SW 1271 (cell line): ENCODE measurements at regions not wholly inside any gene's neighbourhood (a gene's known extent, or its start where the extent isn't known, plus 50 kb on each side); places are given as distances from the start of the nearest gene placed in this dataset.

Source experiments
- DNase-seq, 2 experiments: peaks; one replicate each; lab custom pipeline; 2025; lab: John Stamatoyannopoulos, UW

DNA sequence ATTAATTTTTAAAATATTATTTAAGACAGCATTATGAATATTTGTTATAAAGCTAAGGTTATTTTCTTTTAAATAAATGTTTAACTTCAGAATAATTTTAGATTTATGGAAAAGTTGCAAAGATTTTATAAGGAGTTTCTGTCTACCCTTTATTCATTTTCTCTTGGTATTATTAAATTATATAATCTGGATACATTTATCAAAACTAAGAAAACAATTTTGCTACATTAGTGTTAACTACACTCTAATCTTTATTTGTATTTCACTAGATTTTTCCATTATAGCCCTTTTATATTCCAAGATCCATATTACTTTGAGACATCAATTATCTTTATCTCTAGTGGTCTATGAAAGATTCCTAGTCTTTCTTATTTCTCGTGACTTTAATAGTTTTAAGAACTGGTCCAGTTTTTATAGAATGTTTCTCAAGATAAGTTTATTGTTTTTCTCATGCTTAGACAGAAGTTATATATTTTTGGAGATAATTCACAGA, 1243.7 kb upstream of the PCDH9 start:
- DNase-seq: no peak

DNA sequence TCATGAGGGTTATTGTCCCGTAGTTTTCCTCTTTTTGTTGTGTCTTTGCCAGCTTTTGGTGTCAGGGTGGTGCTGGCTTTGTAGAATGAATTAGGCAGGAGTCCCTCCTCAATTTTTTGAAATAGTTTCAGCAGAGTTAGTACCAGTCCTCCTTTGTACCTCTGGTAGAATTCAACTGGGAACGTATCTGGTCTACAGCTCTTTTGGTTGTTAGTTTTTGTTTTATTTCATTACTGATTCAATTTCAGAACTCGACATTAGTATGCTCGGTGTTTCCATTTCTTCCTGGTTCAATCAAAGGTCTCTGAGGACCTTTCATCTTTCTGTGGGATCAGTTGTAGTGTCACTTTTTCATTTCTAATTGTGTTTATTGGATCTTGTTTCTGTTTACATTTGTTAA, 1237.0 kb upstream of the PCDH9 start:
- no peak for DNase-seq

DNA sequence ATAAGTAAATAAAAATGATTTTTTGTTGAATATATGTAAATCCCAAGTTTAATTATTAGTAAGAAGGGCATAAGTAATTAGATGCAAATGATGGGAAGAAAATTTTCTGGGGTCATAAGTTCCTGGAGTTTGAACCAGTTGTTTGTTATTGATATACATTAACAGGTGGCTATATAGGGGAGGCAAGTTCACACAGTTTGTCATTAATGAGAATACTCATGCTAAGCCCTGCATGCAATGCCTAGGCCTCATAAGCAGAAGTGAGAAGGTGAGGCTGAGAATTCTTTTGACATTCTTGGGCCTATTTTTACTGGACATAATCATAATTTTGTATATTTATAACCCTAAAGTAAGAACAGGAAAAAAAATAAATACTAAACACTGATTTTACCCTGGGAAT, 1210.7 kb upstream of the PCDH9 start:
- no peak for DNase-seq

DNA sequence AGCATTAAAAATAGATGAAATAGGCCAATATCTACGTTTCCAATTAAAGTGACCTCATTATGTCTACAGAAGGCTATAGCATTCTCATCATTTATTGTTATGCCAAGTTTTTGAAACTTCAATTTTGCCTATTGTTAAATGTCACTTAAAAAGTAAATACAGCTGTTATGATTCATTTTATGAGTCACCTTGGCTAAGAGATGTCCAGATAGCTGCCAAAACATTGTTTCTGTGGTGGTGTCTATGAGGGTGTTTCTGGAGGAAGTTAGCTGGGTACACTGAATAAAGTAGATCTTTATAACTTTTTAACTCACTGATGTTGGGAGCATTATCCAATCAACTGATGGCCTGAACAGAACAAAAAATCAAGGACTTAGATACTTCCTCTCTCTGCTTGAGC, 1209.7 kb upstream of the PCDH9 start:
- DNase-seq: peak in 1 of 2 experiments; percentile 50

DNA sequence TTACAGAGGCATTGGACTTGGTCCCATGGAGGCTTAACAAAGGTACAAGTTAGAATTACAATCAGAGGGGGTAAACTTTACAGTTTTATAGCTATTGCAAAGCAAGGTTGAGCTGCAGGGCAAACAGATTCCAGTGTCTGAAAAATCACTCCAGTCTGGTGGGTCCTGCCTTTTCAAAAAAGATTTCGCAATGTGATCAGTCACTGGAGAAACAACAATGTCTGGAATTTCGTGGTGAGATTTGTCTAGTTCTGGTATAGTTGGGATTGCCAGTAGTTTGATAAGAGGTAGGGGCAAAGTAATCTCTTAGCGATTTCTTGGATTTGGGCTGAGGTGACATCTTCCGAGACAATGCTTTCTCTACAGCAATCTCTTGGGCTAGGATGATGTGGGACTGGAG, 1198.2 kb upstream of the PCDH9 start:
- no peak for DNase-seq

DNA sequence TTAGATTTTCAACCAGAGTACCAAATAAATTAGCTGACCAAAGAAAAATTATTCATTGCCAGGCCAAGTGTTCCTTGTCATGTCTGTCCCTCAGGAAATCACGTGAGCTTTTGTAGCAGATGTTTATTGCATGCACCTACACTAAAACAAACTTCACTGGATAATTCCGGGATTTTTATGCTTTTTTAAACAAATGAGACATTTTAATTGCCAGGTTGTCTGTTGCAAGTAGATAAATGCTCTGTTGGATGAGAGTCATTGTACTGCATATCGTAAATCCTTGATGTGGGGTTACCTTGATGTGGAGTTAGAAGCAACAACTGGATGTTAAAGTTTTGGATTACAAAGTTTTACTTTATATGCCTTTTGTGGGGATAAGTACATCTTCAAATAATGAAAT, 1187.7 kb upstream of the PCDH9 start:
- no peak for DNase-seq

DNA sequence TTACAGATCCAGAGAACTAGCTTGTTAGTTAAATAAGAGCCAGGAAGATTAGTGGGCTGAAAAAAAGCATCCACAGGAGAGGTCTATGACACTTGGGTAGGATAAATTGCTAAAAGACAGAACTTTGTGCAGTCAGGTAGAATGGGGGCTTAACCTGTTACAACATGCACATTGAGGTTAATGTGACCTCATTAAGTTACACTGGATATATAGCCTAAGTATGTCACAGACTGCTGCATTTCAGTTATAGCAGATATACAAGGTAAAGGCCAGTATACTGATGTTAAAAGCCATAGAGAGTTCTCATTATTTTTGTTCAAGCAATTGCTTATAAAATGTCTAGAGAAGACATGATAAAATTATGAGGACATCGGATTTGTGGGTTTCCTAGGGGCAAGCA, 1179.9 kb upstream of the PCDH9 start:
- DNase-seq: no peak

DNA sequence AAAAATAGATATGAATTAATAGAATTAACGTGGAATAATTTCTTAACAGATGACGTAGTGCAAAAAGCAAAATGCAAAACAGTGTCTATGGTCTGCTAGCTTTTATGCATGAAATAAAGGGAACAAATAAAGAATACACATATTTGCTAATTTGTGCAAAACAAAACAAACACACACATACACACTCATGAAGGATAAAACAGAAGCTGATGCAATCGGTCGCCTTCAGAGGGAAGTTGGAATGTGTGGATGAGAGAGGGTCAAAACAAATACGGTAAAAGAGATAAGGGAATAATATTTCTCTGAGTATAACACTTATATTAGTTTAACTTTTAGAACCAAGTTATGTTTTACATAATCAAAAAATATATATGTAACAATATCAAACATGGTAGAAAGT, 1160.9 kb upstream of the PCDH9 start:
- no peak for DNase-seq

DNA sequence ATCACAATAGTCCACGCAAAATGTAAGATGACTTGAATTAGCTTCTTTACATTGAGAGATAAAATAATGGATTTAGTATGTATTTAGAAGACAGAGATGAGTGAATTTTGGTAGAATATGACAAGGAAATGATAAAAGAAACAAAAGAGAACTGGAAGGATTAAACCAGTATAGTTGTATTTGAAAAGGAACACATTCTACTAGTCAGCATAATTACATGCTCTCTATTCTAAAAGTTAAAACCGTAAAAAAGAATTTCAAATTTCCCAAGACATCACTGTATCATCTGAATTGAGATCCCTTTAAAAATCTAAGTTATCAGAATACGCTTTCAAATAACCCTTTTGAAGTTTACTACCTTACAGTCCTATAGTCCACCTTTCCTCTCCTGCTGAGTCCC, 1156.7 kb upstream of the PCDH9 start:
- DNase-seq: no peak

DNA sequence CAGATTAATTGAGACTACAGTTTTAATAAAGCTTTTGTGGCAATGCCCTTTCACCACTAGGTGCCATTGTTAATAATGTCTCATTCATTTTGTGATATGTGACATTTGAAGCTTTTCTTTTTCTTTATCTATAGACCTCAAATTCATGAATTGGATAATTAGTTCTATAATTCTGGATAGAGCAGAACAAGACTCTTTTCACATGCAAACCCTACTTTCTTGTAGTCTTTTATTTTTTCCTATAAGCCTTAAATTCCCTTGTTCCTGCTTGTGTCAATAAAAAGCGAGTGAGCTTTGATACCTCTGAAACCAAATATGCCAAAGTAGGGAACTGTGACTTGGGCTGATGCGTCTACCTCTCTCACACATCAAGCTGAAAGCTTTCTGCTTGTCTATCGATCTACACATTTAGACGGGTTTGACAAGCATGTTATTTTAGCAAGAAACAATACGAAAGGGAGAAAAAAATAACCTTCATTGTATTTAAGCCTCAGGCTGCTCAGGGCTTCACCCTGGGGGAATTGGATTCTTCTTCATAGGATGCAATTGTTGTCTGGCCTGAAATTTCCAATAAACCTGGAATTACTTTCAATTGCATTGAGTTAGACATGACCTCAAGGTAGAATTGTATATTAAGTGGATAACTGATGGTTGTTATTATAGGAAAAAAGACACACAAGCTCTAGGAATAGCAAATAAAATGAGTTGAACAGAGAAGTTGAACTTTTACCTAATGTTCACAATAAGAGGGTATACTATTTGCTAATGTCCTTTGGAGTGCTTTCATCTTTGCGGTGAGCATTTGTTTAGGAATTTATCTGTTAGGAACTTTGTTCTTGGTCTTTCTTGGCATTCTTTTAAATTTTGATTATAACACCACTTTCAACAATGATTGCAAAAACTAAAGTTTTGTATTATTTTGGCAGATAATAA, 1150.2 kb upstream of the PCDH9 start:
- no peak for DNase-seq

DNA sequence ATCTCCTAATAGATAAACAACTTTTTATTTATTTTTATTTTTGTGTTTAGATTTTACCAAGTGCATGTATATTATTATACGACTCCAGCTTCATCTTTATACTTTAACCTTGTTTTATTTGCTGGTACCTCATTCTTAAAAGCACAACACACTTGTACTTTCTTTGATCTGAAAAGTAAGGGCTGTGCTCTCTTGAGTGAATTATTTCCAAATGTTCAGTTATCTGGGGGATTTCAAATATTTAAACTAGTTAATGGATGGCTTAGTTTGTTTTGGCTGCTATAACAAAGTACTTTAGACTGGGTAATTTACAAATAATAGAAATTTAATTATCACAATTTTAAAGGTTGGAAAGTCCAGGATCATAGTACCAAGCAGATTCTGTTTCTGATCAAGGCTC, 1148.2 kb upstream of the PCDH9 start:
- no peak for DNase-seq

DNA sequence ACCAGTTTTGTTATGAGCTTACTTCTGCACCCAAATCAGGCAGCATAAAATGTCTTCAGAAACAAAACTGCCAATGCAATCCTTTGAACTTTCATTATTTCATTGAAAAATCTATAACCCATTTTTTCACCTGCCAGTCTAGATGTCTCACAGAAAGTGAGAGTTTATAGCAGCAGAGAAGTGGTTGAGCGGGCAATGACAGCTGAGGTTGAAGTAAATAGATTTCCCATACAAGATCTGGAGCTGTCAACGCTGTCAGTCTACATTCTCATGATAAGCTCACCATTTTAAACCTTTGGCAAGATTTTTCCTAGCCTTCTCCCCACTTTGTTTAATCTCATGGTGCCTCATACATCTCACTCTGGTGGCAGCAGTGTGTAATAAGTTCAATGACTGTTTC, 1144.9 kb upstream of the PCDH9 start:
- no peak for DNase-seq

DNA sequence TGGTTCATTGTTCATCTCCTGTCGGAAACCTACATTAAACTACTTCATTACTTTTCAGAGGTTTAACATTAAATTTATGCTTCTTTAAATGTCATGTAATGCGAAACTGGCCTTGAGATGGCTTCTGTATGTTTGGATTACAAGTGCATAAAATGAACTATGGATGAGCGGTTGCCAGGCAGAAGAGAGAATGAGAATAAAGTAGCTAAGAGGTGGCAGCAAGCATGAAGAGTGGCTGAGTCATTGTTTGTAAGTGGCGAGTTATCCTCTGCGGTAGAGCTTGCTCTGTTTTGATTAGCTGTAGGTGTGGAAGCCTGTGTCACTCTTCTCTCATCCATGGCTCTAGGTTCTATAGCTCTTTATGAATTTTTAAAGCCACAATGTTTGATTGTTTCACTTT, 1139.6 kb upstream of the PCDH9 start:
- DNase-seq: no peak

DNA sequence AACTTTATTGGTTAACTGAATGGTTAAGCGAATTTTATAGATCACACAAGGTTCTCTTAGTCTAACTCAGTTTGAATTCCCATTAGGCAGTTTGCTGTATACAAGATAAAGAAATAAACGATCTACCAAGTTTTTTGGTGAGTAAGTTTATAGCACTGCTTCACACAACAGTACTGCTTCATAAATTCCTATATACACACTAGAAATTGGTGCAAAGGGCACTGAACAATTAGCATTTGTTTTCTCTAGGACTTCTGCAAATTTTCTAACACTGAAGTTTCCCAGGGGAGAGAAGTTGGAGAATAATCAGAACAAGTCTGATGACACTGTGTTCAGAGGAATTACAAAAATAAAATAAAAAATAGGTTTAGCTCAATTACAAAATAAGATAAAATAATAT, 1138.8 kb upstream of the PCDH9 start:
- DNase-seq: no peak

DNA sequence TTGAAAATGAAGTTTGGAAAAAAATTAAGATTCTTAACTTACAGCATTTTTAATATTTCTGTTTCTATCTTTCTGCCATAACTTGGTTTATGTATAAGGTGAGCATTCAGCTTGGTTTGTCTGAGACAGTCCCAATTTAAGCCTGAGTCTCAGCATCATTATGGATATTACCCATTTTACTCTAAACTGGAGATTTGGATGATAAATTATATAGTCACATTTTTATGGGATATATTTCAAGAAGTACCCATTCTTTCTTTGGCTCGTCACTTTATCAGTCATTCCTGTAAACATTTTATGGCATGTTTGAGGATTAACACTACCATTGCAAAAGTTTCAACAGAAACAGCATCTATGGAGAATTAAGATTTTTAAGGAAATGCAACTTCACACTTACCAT, 1129.0 kb upstream of the PCDH9 start:
- no peak for DNase-seq

DNA sequence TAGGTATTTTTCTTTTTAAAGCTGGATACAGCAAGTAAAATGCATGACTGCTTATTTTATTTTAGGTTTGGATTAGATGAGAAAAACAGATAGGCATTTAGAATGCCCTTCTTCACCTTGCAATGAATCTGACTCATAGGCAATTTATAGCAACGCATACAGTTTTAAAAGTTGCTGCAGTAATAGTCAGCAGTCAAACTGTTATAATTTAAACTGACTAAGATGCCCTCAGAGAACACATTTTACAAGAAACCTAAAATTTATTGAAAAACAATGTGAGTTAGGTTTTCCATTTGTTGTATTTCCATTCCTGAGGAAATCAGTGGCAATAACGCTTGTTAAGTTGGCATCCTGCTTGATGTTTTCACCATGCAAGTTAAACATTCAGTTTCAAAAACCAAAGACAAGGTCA, 1128.2 kb upstream of the PCDH9 start:
- no peak for DNase-seq

DNA sequence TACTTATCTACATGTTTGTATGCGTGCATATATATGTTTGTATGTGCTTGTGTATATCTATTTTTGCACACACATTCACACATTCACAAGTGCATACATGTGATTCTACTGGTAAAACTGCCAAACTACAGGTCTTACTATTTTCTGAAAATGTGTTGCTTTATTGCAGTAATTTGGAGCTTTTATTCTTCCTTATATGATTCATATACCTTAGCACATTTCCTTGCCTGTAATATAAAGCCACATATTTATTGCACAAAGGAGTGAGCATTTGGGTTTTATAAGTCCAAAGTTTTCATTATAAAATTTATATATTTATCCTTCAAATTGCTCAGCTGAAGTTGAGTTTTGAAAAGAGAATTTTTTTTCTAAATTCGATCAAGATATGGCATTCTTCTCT, 1120.4 kb upstream of the PCDH9 start:
- DNase-seq: no peak

DNA sequence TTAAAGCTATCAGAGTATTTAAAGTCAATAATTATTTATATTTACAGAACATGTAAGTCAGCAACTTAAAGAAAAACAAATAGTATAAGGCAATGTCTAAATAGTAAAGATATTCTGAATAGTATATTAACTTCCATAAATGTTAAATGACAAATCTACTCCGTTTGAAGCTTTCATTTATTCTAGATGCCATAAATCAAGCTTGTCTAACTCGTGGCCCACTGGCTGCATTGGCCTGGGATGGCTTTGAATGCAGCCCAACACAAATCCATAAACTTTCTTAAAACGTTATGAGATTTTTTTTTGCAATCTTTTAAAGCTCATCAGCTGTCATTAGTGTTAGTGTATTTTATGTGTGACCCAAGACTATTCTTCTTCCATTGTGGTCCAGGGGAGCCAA, 1117.1 kb upstream of the PCDH9 start:
- no peak for DNase-seq

DNA sequence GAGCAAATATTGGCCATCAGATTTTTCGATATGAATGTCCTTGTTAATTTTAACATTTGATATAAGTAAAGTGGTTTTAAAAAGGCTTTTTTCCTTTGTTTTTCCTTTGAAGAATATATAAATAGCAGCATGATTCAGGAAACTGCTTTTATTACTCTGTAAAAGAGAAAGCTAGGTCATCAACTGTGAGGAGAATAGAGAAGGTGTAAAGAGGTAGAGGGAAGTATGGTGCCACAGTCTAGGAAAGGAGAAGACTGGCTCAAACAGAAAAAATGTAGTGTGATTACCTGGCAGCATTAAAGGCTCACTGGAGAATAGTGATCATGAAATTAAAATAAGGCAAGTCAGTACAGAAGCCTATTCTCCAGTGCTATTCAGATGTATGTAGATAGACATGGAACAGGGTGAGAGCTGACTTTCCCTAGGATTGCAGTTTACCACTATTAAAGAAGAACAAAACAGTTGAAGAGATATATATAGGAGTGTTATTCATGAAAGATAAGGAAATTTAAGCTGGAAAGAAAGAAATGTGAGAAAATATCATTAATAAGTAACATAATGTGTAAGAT, 1115.9 kb upstream of the PCDH9 start:
- DNase-seq: no peak

DNA sequence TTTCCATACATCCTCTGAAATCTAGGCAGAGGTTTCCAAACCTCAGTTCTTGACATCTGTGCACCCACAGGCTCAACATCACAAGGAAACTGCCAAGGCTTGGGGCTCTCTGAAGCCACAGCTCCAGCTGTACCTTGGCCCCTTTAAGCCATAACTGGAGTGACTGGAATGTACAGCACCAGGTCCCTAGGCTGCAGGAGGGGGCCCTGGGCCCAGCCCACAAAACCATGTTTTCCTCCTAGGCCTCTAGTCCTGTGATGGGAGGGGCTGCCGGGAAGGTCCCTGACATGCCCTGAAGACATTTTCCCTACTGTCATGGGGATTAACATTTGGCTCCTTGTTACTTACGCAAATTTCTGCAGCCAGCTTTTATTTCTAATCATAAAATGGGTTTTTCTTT, 1093.0 kb upstream of the PCDH9 start:
- DNase-seq: no peak

DNA sequence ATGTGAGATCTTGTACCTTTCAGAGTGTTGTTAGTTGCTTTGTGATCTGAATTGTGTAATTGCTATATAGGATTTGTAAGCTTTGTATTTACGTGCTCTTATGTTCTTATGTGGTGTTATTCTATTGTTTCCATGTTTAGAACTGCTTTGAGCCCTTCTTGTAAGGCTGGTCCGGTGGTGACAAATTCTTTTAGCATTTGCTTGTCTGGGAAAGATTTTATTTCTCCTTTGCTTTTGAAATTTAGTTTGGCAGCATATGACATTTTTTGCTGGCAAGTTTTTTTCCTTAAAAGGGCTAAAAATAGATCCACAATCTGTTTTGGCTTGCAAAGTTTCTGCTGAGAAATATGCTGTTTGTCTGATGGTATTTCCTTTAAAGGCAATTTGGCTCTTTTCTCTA, 1089.2 kb upstream of the PCDH9 start:
- DNase-seq: no peak

DNA sequence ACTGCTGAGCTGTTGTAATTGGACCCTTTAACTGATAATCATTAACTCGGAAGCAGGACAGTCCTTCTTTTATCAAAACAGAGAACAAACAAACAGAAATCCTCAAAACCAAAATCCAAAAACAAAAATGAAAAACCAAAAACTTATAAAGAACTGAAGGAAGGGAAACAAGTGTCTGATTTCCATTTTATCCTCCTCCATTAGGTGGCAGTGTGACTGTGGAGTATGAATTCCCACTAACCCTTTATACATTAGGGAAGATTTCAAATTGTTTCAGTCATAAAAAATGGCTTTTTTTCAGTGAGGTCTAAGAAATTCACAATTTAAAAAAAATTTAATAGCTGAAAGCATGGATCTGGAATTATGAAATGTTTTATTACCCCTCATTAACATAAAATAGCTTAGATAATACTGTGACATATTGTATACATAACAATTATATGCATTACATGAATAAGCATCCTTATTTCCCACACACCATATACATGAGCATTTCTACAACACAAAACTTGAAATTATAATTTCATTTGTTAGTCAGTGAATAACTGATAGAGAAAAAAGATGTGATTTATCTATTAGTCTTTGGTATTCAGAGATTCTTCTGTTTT, 1074.3 kb upstream of the PCDH9 start:
- DNase-seq: peak in 1 of 2 experiments; percentile 38

DNA sequence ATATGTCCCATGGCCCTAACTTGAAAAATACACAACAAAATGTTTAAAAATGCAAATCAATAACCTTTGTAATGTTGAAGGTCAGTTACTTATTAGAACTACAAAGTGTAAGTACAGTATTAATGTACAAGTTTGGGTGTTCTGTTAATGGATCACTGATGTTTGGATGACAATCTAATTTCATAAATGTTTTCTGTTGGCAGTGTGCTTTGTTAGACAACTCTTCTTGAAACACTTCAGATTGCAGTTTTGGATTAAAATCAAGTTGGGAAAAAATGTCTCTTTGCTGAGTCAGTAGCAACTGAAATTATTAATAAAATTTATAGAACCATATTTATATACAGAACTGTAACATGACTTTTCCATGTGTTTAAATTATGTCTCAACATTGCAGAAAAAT, 1063.5 kb upstream of the PCDH9 start:
- no peak for DNase-seq
